ENCODE measurements at regions not wholly inside any gene's neighbourhood (a gene's known extent, or its start where the extent isn't known, plus 50 kb on each side); places are given as distances from the start of the nearest gene placed in this dataset.

DNA sequence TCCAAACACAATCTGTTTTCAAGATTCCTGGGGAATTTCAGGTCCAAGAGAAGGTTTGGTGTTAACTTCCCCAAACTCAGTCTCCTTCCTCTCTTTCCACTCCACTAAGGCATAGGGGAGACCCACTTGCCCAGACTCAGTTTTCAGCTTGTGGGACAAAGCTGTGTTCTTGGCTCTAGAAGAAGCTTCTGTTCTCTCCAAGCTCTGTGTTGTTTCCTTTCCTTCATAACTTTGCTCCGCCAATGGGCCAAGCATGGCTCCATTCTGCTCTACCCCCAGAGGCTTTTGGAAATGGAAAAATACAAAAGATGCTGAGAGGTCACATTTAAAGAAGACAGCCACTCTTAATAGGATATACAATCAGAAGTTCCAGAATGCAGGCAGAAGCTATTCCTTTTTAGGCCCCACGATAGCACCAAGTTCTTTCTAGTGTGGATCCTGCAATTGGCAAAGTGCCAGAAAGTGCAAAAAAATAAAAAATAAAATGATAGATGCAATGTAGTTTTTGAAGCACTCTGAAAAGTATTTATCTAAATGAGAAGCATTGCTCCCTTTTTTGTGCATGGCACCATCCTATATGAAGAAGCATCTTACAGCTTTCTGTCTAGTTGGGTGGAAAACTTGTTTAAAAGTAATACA lies 510.1 kb downstream of the TXNL1 start:
- TF ChIP-seq FOXP2 (optimal IDR thresholded peaks at IDR 0.05; ENCODE audit: control extremely low read depth, extremely low read length, insufficient read depth) (no peak), EZH2 (IDR thresholded peaks at IDR 0.05) (no peak), POLR2AphosphoS5 (IDR thresholded peaks at IDR 0.05; ENCODE audit: borderline replicate concordance, low read depth, low read length) (no peak)

Measured in SK-N-MC (cell line).